Small intestine (tissue), 7 donors: ENCODE measurements at regions not wholly inside any gene's neighbourhood (a gene's known extent, or its start where the extent isn't known, plus 50 kb on each side); places are given as distances from the start of the nearest gene placed in this dataset.

Experiments
- DNase-seq, 2 donors: peaks; one replicate each; pipeline versions ENCODE4 v3.0.0 to v3.0.0-alpha.2; 2013
- FAIRE-seq: peaks from 2 replicates; lab custom pipeline; 2012; peaks lifted over from hg19 to GRCh38; lab: Jason Lieb, UNC
- H3K27ac ChIP-seq, 3 donors: one replicate each; pipeline ENCODE4 v1.5.1; 2013; ENCODE audit warnings: low read length in 2 of 3, mild to moderate bottlenecking in 2 of 3, control low read depth in 1 of 3, inconsistent platforms in 1 of 3, low read depth in 1 of 3, moderate library complexity in 1 of 3
- H3K27me3 ChIP-seq, 3 donors: one replicate each; pipeline ENCODE4 v1.6.1; 2013; ENCODE audit warnings: low read length in 3 of 3, inconsistent platforms in 1 of 3; ENCODE audit not compliant: control insufficient read depth in 3 of 3, insufficient read depth in 3 of 3
- H3K36me3 ChIP-seq, 3 donors: one replicate each; pipeline ENCODE4 v1.6.1; 2013; ENCODE audit warnings: low read length in 3 of 3, inconsistent platforms in 1 of 3, low read depth in 1 of 3, mild to moderate bottlenecking in 1 of 3, moderate library complexity in 1 of 3; ENCODE audit not compliant: control insufficient read depth in 3 of 3, insufficient read depth in 2 of 3
- H3K4me1 ChIP-seq, 3 donors: one replicate each; pipeline ENCODE4 v1.6.1; 2013; ENCODE audit warnings: low read length in 2 of 3, inconsistent platforms in 1 of 3, low read depth in 1 of 3, mild to moderate bottlenecking in 1 of 3, moderate library complexity in 1 of 3; ENCODE audit not compliant: control insufficient read depth in 3 of 3, insufficient read depth in 2 of 3
- H3K4me3 ChIP-seq, 3 donors: one replicate each; pipeline ENCODE4 v1.5.1; 2013; ENCODE audit warnings: low read length in 3 of 3, control low read depth in 1 of 3, inconsistent platforms in 1 of 3, low read depth in 1 of 3, mild to moderate bottlenecking in 1 of 3, moderate library complexity in 1 of 3
- H3K9me3 ChIP-seq, 2 donors: one replicate each; pipeline ENCODE4 v1.6.1; 2013; ENCODE audit warnings: low read depth in 1 of 2, low read length in 1 of 2; ENCODE audit not compliant: control insufficient read depth in 2 of 2, insufficient read depth in 1 of 2
- WGBS, 3 donors: extraction: QIAGEN DNeasy Blood & Tissue Kit; methylation state at CpG; one replicate each; pipeline ENCODE4 v1.1.7; 2013; 5-methylcytosine and 5-hydroxymethylcytosine counted together
- donor health status: healthy with polysubstance abuse.
- donor health status: control.
- donor health status: control.
- donor health status: Bipolar disorder and iron deficiency.
- donor health status: healthy.

DNA sequence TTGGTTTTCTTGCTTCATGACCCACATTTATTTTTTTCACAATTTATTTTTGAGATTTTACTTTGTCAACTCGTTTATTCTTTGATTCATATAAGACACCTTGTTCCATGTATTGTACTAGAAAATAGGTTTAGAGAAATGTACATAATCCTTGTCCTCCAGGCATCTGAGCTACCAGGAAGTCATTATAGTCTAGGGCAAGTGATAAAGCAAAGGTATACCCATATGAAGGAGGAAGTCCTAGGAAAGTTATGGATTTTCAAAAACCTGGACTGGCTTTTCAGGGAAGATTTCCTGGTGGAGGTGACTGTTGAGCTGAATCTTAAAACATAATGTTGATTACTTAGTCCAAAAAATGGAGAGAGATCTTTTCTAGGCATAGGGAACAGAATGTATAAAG is 98.8 kb upstream of the SHISA6 start:
- Histone ChIP-seq H3K27ac (no peak overlapping the region), H3K9me3 (no peaks in the 10 kb centered on the region), H3K4me1 (no peaks in the 10 kb centered on the region), H3K36me3 (no peaks in the 10 kb centered on the region), H3K27me3 (no peaks in the 10 kb centered on the region), H3K4me3 (no peak overlapping the region)
- DNase-seq (peak in 1 of 2 donors; percentile 4), FAIRE-seq (no peak)
- WGBS, 3 donors, result 8 to 39% (median 24%) methylated on average over 1 of the region's 1 CpG

DNA sequence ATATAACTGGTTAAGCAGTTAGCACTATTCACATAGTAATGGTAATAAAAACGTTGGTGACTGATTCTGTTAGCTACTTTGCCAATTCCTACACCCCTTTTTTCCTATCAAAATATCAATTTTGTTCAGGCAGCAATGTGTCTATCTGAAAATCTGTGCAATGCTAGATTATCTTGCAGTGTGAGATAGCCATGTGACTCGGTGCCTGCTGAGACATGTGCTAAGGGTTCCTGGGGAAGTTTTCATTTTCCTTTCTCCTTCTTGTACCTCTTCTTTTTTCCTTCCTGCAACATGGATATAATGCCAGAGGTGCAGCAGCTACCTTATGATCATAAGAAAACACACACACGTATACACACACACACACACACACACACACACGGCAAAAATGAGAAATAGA is 100.5 kb upstream of the SHISA6 start:
- FAIRE-seq (no peak), DNase-seq (no peak)

DNA sequence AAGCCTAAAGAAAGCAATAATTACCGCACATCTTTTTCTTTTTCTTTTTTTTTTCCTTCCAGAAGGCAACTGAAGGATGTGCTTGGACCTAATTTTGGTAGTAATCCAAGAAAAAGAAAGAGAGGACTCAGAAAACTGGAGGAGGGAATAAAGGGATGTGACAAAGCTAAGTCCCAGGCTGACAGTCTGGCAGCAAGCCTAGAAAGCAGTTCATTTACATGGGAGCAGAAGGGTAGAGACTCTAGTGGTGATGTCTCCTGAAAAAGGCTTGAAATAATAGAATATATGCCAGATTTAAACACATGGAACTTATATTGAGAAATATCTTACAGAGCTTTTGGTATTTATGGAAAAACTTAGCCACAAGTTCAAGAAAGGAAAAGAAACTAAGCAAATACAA is 101.0 kb upstream of the SHISA6 start:
- DNase-seq (no peak), FAIRE-seq (no peak)
- Histone ChIP-seq H3K27ac (no peak overlapping the region), H3K9me3 (no peaks in the 10 kb centered on the region), H3K36me3 (no peaks in the 10 kb centered on the region), H3K4me3 (no peak overlapping the region), H3K4me1 (no peaks in the 10 kb centered on the region), H3K27me3 (no peaks in the 10 kb centered on the region)
- 72 to 83% (median 81%) methylated on average over 1 of the region's 1 CpG for WGBS, 3 donors

More for the DNA sequence above, 100.5 kb upstream of the SHISA6 start:
- H3K4me3 ChIP-seq, result no peak overlapping the region
- H3K27ac ChIP-seq, result no peak overlapping the region
- WGBS, 3 donors, result 57 to 60% (median 58%) methylated on average over 4 of the region's 4 CpGs
- no peaks in the 10 kb centered on the region for H3K4me1 ChIP-seq
- no peaks in the 10 kb centered on the region for H3K27me3 ChIP-seq
- H3K36me3 ChIP-seq, result no peaks in the 10 kb centered on the region
- no peaks in the 10 kb centered on the region for H3K9me3 ChIP-seq

DNA sequence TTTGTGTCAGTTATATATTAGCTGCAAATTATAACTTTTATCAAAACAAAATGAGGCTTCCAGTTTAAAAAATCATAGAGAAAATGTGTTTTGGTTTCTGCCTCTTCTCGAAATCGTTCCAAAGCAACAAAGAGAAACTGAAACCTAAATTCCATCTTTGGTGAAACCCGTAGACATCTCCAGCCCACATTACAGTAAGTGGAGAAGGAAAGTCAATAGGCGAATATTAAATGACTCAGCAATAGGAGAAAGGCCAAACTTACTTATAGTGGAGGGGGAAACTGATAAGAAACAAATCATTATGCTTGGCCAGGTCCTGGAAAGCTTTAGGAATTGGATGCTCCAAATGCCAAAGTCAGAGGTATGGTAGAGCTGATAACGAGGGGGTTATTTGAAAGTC is 103.0 kb upstream of the SHISA6 start:
- H3K36me3 ChIP-seq, result no peaks in the 10 kb centered on the region
- H3K27me3 ChIP-seq, result no peaks in the 10 kb centered on the region
- WGBS, 3 donors, result 43 to 71% (median 62%) methylated on average over 5 of the region's 5 CpGs
- no peaks in the 10 kb centered on the region for H3K9me3 ChIP-seq
- no peaks in the 10 kb centered on the region for H3K4me1 ChIP-seq
- DNase-seq, result peak in 1 of 2 donors; percentile 4
- no peak overlapping the region for H3K27ac ChIP-seq
- FAIRE-seq, result no peak
- H3K4me3 ChIP-seq, result no peak overlapping the region

DNA sequence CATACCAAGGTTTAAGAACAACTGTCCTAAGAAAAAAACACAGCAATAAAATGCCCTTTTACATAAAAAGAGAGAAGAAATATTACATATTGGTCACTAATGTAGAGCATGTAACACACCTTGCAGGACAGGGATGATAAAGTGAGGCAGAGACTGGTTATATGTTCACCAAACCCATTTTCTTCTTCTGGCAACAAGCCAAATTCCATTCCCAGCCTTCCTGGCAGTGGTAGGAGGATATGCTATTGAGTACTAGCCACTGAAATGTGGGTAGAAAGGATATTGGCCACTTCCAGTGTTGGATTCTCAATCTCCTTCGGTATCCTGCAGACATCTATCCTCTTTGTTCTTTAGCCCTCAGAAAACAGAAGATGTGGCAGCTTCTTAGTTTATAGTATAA is 105.2 kb upstream of the SHISA6 start:
- no peaks in the 10 kb centered on the region for H3K4me1 ChIP-seq
- H3K27ac ChIP-seq, result no peak overlapping the region
- no peaks in the 10 kb centered on the region for H3K9me3 ChIP-seq
- no peaks in the 10 kb centered on the region for H3K27me3 ChIP-seq
- DNase-seq (no peak), FAIRE-seq (no peak)
- H3K4me3 ChIP-seq, result no peak overlapping the region
- WGBS, 3 donors, result 72 to 93% (median 90%) methylated on average over 1 of the region's 1 CpG
- no peaks in the 10 kb centered on the region for H3K36me3 ChIP-seq

DNA sequence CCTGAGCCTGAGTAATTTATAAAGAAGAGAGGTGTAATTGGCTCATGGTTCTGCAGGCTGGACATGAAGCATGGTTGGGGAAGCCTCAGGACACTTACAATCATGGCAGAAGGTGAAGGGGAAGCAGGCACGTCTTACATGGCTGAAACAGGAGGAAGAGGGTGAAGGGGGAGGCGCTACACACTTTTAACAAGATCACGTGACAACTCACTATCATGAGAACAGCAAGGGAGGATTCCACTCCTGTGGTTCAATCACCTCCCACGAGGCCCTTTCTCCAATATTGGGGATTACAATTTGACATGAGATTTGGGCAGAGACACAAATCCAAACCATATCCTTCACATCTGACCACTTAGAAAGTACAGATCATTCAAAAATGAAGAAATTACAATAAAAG is 110.6 kb upstream of the SHISA6 start:
- 50 to 64% (median 58%) methylated on average over 4 of the region's 4 CpGs for WGBS, 3 donors
- Histone ChIP-seq H3K27me3 (no peaks in the 10 kb centered on the region), H3K36me3 (no peaks in the 10 kb centered on the region), H3K27ac (no peak overlapping the region), H3K4me3 (no peak overlapping the region), H3K9me3 (no peaks in the 10 kb centered on the region), H3K4me1 (no peaks in the 10 kb centered on the region)
- DNase-seq, result no peak
- FAIRE-seq, result no peak

DNA sequence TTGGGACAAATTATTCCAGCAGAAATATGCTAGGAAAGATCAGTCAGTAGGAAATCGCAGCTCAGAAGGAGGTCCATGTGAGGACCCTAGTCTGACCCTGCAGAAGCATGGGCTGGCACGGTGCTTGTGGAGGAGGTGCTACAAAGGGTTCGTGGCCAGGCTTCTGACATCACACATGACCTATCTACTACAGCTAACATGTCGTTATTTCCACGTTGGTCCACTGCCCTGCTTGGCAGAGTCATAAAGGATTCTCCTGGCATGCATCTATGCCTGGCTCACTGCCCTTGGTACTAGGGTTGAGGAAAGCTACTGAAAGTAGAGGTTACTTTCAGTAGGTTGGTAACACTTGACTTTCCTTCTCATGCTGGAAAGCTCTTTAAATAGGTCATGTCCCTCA is 118.1 kb upstream of the SHISA6 start:
- H3K4me1 ChIP-seq, result no peaks in the 10 kb centered on the region
- no peak overlapping the region for H3K27ac ChIP-seq
- H3K9me3 ChIP-seq, result no peaks in the 10 kb centered on the region
- 44 to 67% (median 50%) methylated on average over 5 of the region's 5 CpGs for WGBS, 3 donors
- no peaks in the 10 kb centered on the region for H3K27me3 ChIP-seq
- DNase-seq (no peak), FAIRE-seq (no peak)
- no peak overlapping the region for H3K4me3 ChIP-seq
- no peaks in the 10 kb centered on the region for H3K36me3 ChIP-seq

DNA sequence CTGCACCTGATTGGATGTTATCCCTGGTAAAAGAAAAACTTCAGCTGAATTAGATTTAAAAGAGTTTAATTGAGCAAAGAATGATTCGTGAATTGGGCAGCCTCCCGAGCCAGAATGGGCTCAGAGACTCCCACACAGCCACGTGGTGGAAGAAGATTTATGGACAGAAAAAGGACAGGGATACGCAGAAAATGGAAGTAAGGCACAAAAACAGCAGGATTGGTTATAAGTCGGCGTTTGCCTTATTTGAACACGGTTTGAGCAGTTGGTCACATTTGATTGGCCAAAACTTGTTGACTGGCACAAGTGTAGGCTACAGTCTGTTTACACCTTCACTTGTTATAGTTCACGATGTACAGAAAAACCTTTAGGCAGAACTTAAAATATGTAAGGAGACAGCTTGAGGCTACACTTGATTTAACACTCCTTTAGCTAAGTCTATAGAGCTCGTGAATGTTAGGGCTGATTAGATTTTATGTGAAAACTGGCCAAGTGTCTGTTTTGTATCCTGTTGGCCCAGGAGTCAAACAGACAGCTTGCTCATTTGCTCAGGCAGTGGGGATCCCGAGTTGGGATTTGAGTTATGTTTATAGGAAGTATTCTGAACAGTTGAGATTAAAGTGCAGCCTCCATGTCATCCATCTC is 119.5 kb upstream of the SHISA6 start:
- H3K27me3 ChIP-seq, result no peaks in the 10 kb centered on the region
- H3K27ac ChIP-seq, result no peak overlapping the region
- no peaks in the 10 kb centered on the region for H3K36me3 ChIP-seq
- no peak for DNase-seq
- no peaks in the 10 kb centered on the region for H3K9me3 ChIP-seq
- H3K4me1 ChIP-seq, result no peaks in the 10 kb centered on the region
- H3K4me3 ChIP-seq, result no peak overlapping the region
- WGBS, 3 donors, result 62 to 70% (median 68%) methylated on average over 10 of the region's 10 CpGs
- FAIRE-seq, result no peak

DNA sequence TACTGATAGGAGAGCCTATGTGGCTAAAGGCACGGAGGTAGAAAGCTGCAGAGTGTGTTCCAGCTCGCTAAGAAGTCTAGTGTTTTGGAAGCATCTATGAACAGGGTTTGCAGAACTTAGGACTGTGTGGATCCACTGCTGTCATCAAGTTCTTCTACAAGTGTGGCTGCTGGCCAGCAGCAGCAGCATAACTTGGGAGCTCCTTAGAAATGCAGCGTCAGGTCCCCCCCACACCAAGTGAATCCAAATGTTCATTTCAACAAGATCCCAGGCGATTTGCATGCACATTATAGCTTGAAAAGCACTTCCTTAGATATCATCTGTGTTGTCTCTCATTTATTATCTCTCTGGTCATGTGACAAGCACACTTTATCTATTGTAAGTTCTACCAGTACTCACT is 131.9 kb upstream of the SHISA6 start:
- no peak overlapping the region for H3K27ac ChIP-seq
- H3K36me3 ChIP-seq, result no peaks in the 10 kb centered on the region
- H3K9me3 ChIP-seq, result no peaks in the 10 kb centered on the region
- no peaks in the 10 kb centered on the region for H3K4me1 ChIP-seq
- DNase-seq, result no peak
- 67 to 80% (median 77%) methylated on average over 4 of the region's 4 CpGs for WGBS, 3 donors
- H3K27me3 ChIP-seq, result no peaks in the 10 kb centered on the region
- no peak overlapping the region for H3K4me3 ChIP-seq
- FAIRE-seq, result no peak
